ENCODE measurements at regions not wholly inside any gene's neighbourhood (a gene's known extent, or its start where the extent isn't known, plus 50 kb on each side); places are given as distances from the start of the nearest gene placed in this dataset.
"Not testable (repeated sequence)": the region's sequence is repeated elsewhere in the genome, so short reads cannot be mapped to it uniquely, and the experiment has no call there.

DNA sequence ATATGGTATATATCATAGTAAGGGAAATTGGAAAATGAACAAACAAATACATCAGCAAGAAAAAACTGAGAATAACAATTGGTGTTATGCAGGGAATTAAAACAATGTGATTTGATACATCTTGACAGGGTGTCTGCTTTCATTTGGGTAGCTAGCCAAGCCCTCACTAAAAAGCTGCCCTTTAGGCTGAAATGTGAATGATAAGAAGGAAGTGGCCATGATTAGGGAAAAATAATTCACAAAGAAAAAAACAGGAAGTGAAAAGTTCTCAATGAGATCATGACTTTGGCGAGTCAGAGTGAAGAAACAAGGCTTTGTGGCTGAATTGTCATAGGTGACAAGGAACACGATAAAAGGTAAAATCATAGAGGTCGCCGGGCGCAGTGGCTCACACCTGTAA lies 675.8 kb upstream of the SLIT2 start:
- Histone ChIP-seq H3K36me3 (ENCODE audit: control insufficient read depth in 2 of 2, insufficient read depth in 2 of 2, low read length in 2 of 2) (no peaks in the 10 kb centered on the region), H3K4me3 (ENCODE audit: low read length in 2 of 2) (no peak overlapping the region), H3K27me3 (ENCODE audit: control insufficient read depth in 1 of 2, insufficient read depth in 2 of 2, low read length in 2 of 2) (no peaks in the 10 kb centered on the region), H3K27ac (ENCODE audit: low read length) (no peak overlapping the region), H3K9me3 (ENCODE audit: control insufficient read depth in 2 of 2, low read length in 2 of 2) (no peaks in the 10 kb centered on the region), H3K4me1 (ENCODE audit: control insufficient read depth, insufficient read depth, low read length) (no peaks in the 10 kb centered on the region), H3K9ac (ENCODE audit: low read length in 2 of 2) (no peak overlapping the region)

DNA sequence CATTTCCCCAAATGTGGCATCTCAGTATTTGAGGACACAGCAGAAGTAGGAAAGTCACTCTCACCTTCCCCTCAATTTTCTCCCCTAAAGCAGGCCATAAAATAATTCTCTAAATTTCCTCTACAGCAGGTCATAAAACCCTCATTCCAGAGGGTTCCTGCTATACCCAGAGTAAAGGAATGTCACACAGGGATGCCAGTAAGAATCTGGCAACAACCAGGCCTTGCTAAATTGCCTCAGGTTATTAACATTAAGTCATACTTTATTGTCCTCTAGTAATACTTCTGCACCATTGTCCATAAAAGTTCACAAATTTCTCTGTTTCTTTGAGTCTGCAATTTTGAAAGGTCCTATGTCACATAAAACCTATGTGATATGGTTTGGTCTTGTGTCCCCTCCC lies 685.7 kb upstream of the SLIT2 start:
- Histone ChIP-seq H3K27me3 (ENCODE audit: control insufficient read depth in 1 of 2, insufficient read depth in 2 of 2, low read length in 2 of 2) (no peaks in the 10 kb centered on the region), H3K4me1 (ENCODE audit: control insufficient read depth, insufficient read depth, low read length) (no peaks in the 10 kb centered on the region), H3K27ac (ENCODE audit: low read length) (no peak overlapping the region), H3K4me3 (ENCODE audit: low read length in 2 of 2) (no peak overlapping the region), H3K9me3 (ENCODE audit: control insufficient read depth in 2 of 2, low read length in 2 of 2) (no peaks in the 10 kb centered on the region), H3K9ac (ENCODE audit: low read length in 2 of 2) (no peak overlapping the region), H3K36me3 (ENCODE audit: control insufficient read depth in 2 of 2, insufficient read depth in 2 of 2, low read length in 2 of 2) (no peaks in the 10 kb centered on the region)

DNA sequence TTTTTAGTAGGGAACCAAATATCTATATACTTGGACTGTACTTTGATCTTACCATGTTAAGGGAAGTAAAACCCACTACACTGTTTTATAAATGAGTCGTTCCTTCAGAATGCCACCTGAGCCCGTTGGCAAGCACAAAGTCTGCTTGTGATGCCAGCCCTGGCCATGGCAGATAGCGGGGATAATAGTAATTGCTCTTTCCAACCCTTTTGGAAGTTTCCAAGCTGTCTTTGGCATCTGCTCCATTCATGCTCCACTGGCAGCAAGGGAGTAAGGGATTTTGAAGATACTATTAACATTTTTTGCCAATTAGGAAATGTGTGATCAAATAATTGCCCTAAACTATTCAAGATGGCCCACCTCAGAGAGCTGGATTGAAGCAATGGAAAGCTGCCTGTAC lies 689.2 kb upstream of the SLIT2 start:
- Histone ChIP-seq H3K9me3 (ENCODE audit: control insufficient read depth in 2 of 2, low read length in 2 of 2) (no peaks in the 10 kb centered on the region), H3K36me3 (ENCODE audit: control insufficient read depth in 2 of 2, insufficient read depth in 2 of 2, low read length in 2 of 2) (no peaks in the 10 kb centered on the region), H3K4me3 (ENCODE audit: low read length in 2 of 2) (no peak overlapping the region), H3K4me1 (ENCODE audit: control insufficient read depth, insufficient read depth, low read length) (no peaks in the 10 kb centered on the region), H3K27ac (ENCODE audit: low read length) (no peak overlapping the region), H3K9ac (ENCODE audit: low read length in 2 of 2) (no peak overlapping the region), H3K27me3 (ENCODE audit: control insufficient read depth in 1 of 2, insufficient read depth in 2 of 2, low read length in 2 of 2) (no peaks in the 10 kb centered on the region)

DNA sequence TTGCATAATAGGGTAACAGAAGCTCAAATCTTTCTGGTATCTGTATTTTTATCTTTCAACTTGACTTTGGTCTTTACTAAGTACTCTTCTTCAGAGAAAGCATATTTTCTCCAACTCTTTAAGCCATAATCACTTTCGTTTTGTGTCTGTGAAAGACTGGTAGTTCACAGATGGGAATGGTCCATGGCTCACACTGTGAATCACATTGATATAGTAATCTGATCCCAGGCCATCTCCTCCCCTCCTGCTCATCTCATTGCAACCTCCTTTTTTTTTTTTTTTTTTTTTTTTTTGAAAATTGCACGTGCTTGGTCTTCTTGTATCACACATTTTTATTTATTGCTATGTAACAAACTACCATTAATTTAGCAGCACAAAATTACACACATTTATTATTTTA lies 694.5 kb upstream of the SLIT2 start:
- Histone ChIP-seq H3K9me3 (ENCODE audit: control insufficient read depth in 2 of 2, low read length in 2 of 2) (no peaks in the 10 kb centered on the region), H3K9ac (ENCODE audit: low read length in 2 of 2) (no peak overlapping the region), H3K36me3 (ENCODE audit: control insufficient read depth in 2 of 2, insufficient read depth in 2 of 2, low read length in 2 of 2) (no peaks in the 10 kb centered on the region), H3K27me3 (ENCODE audit: control insufficient read depth in 1 of 2, insufficient read depth in 2 of 2, low read length in 2 of 2) (no peaks in the 10 kb centered on the region), H3K4me1 (ENCODE audit: control insufficient read depth, insufficient read depth, low read length) (no peaks in the 10 kb centered on the region), H3K4me3 (ENCODE audit: low read length in 2 of 2) (no peak overlapping the region), H3K27ac (ENCODE audit: low read length) (no peak overlapping the region)

DNA sequence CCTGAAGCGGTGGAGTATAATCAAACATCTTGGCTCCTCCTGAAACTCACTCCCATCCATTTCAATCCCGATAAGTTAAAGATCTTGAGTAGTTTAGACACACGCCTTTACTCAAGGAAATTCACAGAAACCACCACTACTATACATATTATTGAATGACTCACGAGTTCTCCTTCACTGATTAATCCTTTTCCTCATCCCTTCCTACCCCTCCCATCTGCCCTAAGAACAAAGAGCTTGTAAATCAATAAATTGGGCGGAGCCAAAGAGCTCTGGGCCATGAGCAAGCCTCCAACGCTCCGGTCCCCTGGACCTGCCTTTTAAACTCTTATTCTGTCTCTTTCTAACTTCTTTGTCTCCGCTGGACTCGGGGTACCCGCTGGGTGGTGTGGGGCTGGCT lies 695.4 kb upstream of the SLIT2 start:
- not testable (repeated sequence) for H3K4me3 ChIP-seq (ENCODE audit: low read length in 2 of 2); H3K27me3 ChIP-seq (ENCODE audit: control insufficient read depth in 1 of 2, insufficient read depth in 2 of 2, low read length in 2 of 2); H3K9me3 ChIP-seq (ENCODE audit: control insufficient read depth in 2 of 2, low read length in 2 of 2); H3K36me3 ChIP-seq (ENCODE audit: control insufficient read depth in 2 of 2, insufficient read depth in 2 of 2, low read length in 2 of 2); H3K4me1 ChIP-seq (ENCODE audit: control insufficient read depth, insufficient read depth, low read length); H3K9ac ChIP-seq (ENCODE audit: low read length in 2 of 2); H3K27ac ChIP-seq (ENCODE audit: low read length)

DNA sequence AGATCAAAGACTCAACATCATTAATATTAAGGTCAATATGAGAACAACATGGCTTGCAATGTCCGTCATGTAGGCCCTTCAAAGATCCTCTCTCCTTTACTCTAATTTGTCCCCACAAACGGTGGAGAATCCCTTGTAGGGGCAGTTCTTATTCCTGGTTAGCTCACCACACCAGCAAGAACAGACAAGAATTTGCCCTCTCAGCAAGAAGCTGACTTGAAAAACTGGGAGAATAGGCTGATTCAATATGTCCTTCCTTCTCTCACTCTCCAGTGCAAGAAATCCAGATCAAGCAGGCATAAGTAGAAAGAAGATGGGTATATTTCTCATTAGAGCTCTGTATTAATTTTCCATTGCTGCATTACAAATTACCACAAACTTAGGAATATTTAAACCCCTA lies 704.2 kb upstream of the SLIT2 start:
- no peak overlapping the region for H3K9ac ChIP-seq (ENCODE audit: low read length in 2 of 2)
- H3K27ac ChIP-seq (ENCODE audit: low read length), result no peak overlapping the region
- no peak overlapping the region for H3K4me3 ChIP-seq (ENCODE audit: low read length in 2 of 2)

DNA sequence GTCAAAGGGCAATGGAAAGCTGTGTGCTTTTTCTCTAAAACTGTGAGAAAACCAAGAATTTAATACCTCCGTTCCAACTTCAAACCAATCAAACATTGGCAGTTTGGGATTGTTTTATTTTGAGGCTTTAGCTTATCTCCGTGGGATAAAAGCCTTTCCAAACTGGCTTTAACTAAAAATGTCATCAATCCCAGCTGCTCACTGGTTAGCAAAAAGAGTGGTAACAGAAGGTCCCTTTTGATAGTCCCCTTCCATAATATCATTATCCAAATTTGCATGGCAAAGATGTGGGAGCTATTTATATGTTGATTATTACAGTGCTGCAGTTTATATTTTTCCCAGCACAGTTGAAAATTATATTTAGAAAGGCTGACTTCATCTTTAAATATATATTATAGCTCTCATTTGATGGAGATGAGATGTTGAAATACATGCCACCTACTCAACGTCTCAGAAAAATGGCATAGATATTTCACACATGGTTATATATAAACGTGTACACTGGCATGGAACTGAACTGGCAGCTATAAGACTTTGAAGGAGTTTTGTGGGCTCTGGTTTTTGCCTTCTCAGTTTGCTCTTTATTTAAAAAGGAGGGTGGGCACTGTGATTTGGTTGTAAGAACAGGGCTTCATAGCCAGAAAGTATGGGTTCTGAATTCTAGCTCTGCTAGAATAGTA lies 707.1 kb upstream of the SLIT2 start:
- H3K27me3 ChIP-seq (ENCODE audit: control insufficient read depth in 1 of 2, insufficient read depth in 2 of 2, low read length in 2 of 2), result no peaks in the 10 kb centered on the region
- no peaks in the 10 kb centered on the region for H3K4me1 ChIP-seq (ENCODE audit: control insufficient read depth, insufficient read depth, low read length)
- no peak overlapping the region for H3K9ac ChIP-seq (ENCODE audit: low read length in 2 of 2)

More for the DNA sequence above, 704.2 kb upstream of the SLIT2 start:
- Histone ChIP-seq H3K36me3 (ENCODE audit: control insufficient read depth in 2 of 2, insufficient read depth in 2 of 2, low read length in 2 of 2) (no peaks in the 10 kb centered on the region), H3K4me1 (ENCODE audit: control insufficient read depth, insufficient read depth, low read length) (no peaks in the 10 kb centered on the region), H3K9me3 (ENCODE audit: control insufficient read depth in 2 of 2, low read length in 2 of 2) (no peaks in the 10 kb centered on the region), H3K27me3 (ENCODE audit: control insufficient read depth in 1 of 2, insufficient read depth in 2 of 2, low read length in 2 of 2) (no peaks in the 10 kb centered on the region)

DNA sequence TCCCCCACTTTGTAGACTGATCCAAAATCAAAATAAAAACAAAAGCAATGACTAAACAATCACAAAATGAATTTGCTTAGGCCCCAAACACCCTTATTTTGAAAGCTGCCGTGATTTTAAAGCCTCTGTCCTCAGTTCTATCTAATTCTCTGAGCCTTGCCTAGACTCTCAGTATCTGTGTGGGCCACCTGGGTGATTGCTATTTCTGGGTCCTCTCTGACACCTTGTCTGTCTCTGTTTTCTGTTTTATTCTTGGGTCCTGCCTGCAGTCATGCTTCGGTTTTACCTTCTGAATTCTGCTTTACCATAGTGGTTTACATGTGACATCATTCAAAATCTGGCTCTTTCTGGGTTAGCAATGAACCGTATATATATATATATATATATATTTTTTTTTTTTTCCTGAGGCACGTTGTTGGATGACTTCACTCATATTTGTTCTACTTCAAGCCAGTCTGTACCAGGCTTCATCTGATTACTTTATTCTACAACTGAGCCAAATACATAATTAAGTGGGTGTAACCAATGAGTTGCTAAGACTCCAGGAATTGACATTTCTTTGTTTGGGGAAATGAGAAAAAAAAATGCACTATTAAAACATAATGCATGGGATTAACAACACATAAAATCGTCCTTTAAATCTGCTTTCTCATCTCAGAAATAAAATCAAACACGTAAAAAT lies 710.7 kb upstream of the SLIT2 start:
- H3K4me3 ChIP-seq (ENCODE audit: low read length in 2 of 2), result no peak overlapping the region
- H3K9me3 ChIP-seq (ENCODE audit: control insufficient read depth in 2 of 2, low read length in 2 of 2), result no peaks in the 10 kb centered on the region
- no peak overlapping the region for H3K9ac ChIP-seq (ENCODE audit: low read length in 2 of 2)
- H3K36me3 ChIP-seq (ENCODE audit: control insufficient read depth in 2 of 2, insufficient read depth in 2 of 2, low read length in 2 of 2), result no peaks in the 10 kb centered on the region
- no peaks in the 10 kb centered on the region for H3K27me3 ChIP-seq (ENCODE audit: control insufficient read depth in 1 of 2, insufficient read depth in 2 of 2, low read length in 2 of 2)
- no peak overlapping the region for H3K27ac ChIP-seq (ENCODE audit: low read length)
- no peaks in the 10 kb centered on the region for H3K4me1 ChIP-seq (ENCODE audit: control insufficient read depth, insufficient read depth, low read length)

More for the DNA sequence above, 707.1 kb upstream of the SLIT2 start:
- no peak overlapping the region for H3K4me3 ChIP-seq (ENCODE audit: low read length in 2 of 2)
- H3K27ac ChIP-seq (ENCODE audit: low read length), result no peak overlapping the region
- no peaks in the 10 kb centered on the region for H3K9me3 ChIP-seq (ENCODE audit: control insufficient read depth in 2 of 2, low read length in 2 of 2)
- no peaks in the 10 kb centered on the region for H3K36me3 ChIP-seq (ENCODE audit: control insufficient read depth in 2 of 2, insufficient read depth in 2 of 2, low read length in 2 of 2)

DNA sequence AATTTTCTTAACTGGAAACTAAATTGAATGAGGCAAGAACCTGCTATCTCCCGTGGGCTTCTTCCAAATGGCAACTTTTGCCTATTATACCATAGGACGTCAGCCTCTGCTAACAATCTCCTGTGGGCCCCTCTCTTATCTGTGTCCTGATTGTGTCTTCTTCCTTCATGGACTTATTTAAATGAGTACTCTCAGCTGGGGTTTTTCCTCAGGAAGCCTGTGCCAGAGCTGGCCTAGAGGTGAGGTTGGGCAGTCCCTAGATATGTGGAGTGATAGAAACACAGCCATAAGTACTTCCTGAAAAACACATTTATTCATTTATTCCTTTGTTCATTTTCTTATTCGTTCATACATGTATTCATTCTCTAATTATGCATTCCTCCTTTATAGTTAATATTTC lies 712.5 kb upstream of the SLIT2 start:
- Histone ChIP-seq H3K9ac (ENCODE audit: low read length in 2 of 2) (no peak overlapping the region), H3K36me3 (ENCODE audit: control insufficient read depth in 2 of 2, insufficient read depth in 2 of 2, low read length in 2 of 2) (no peaks in the 10 kb centered on the region), H3K27ac (ENCODE audit: low read length) (no peak overlapping the region), H3K4me1 (ENCODE audit: control insufficient read depth, insufficient read depth, low read length) (no peaks in the 10 kb centered on the region), H3K4me3 (ENCODE audit: low read length in 2 of 2) (no peak overlapping the region), H3K9me3 (ENCODE audit: control insufficient read depth in 2 of 2, low read length in 2 of 2) (no peaks in the 10 kb centered on the region), H3K27me3 (ENCODE audit: control insufficient read depth in 1 of 2, insufficient read depth in 2 of 2, low read length in 2 of 2) (no peaks in the 10 kb centered on the region)

DNA sequence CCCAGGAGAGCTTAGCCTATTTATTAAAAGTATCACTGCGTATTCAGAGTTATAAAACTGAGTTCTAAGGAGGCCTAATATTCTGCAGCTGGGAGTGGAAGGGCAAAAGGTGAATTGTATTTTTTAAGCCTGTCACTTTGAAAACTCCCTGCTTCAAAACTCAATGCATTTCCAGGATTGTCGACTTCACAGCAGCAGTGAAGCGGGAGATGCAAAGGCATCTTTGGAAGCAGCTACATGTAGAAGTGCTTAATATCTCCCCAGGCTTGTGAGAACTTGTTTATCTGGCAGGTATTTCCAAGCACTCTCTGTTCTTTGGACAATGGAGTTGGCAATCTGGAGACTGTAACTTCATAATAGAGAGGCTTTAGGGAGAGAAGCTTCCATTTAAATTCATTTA lies 717.5 kb upstream of the SLIT2 start:
- H3K9me3 ChIP-seq (ENCODE audit: control insufficient read depth in 2 of 2, low read length in 2 of 2), result no peaks in the 10 kb centered on the region
- no peak overlapping the region for H3K9ac ChIP-seq (ENCODE audit: low read length in 2 of 2)
- H3K4me1 ChIP-seq (ENCODE audit: control insufficient read depth, insufficient read depth, low read length), result no peaks in the 10 kb centered on the region
- no peaks in the 10 kb centered on the region for H3K27me3 ChIP-seq (ENCODE audit: control insufficient read depth in 1 of 2, insufficient read depth in 2 of 2, low read length in 2 of 2)
- no peak overlapping the region for H3K27ac ChIP-seq (ENCODE audit: low read length)
- no peaks in the 10 kb centered on the region for H3K36me3 ChIP-seq (ENCODE audit: control insufficient read depth in 2 of 2, insufficient read depth in 2 of 2, low read length in 2 of 2)
- no peak overlapping the region for H3K4me3 ChIP-seq (ENCODE audit: low read length in 2 of 2)
